ENCODE measurements at regions not wholly inside any gene's neighbourhood (a gene's known extent, or its start where the extent isn't known, plus 50 kb on each side); places are given as distances from the start of the nearest gene placed in this dataset.

GRCh38 chr15:69793431-69793780 lies 304.3 kb downstream of the TLE3 start:
- TF ChIP-seq CTCF (IDR thresholded peaks at IDR 0.05), result no peak
- TF ChIP-seq MAX (CRISPR knock-in tag; IDR thresholded peaks at IDR 0.05), result no peak
- TF ChIP-seq ESRRA (CRISPR knock-in tag; IDR thresholded peaks at IDR 0.05; ENCODE audit: borderline replicate concordance), result no peak
- no peak for TF ChIP-seq ZNF416 (CRISPR knock-in tag; IDR thresholded peaks at IDR 0.05)
- TF ChIP-seq CREB1 (CRISPR knock-in tag; IDR thresholded peaks at IDR 0.05), result no peak
- no peak for TF ChIP-seq NFYB (CRISPR knock-in tag; conservative IDR thresholded peaks at IDR 0.05; ENCODE audit: low read depth)
- TF ChIP-seq USF2 (CRISPR knock-in tag; IDR thresholded peaks at IDR 0.05), result no peak
- TF ChIP-seq ELF4 (CRISPR knock-in tag; IDR thresholded peaks at IDR 0.05; ENCODE audit: low read depth), result no peak
- no peak for TF ChIP-seq SP1 (CRISPR knock-in tag; conservative IDR thresholded peaks at IDR 0.05)
- no peak for TF ChIP-seq USF1 (CRISPR knock-in tag; IDR thresholded peaks at IDR 0.05)

Data from WTC11 (cell line).